ENCODE measurements at regions not wholly inside any gene's neighbourhood (a gene's known extent, or its start where the extent isn't known, plus 50 kb on each side); places are given as distances from the start of the nearest gene placed in this dataset.
A peak's percentile ranks its signal among the peaks of the same experiment; 100 is the strongest.

- H3K27ac ChIP-seq (ENCODE audit: low read depth, low read length), result no peak overlapping the region
- CTCF ChIA-PET, result no interaction called here
- no peak for TF ChIP-seq CTCF (IDR thresholded peaks at IDR 0.05; ENCODE audit: low read depth, low read length)
These were observed 742.5 kb upstream of the MDGA2 start for GRCh38 chr14:48417715-48418500.

GRCh38 chr14:48401321-48401720 is 725.9 kb upstream of the MDGA2 start:
- Histone ChIP-seq H3K27ac (ENCODE audit: low read depth, low read length) (no peak overlapping the region), H3K4me3 (ENCODE audit: low read depth, low read length) (no peak overlapping the region), H3K9me3 (ENCODE audit: control insufficient read depth, insufficient read depth, low read length) (peaks cover 8% of the 10 kb centered on the region; the same call in 1 of the 2 replicates), H3K27me3 (ENCODE audit: control insufficient read depth, insufficient read depth, low read length) (no peaks in the 10 kb centered on the region)
- ChIA-PET CTCF (no interaction called here), POLR2A (no interaction called here)
- DNase-seq (ENCODE audit: low read depth, low spot score), result no peak
- TF ChIP-seq CTCF (IDR thresholded peaks at IDR 0.05; ENCODE audit: low read depth, low read length), result no peak

More at GRCh38 chr14:48417715-48418500, 742.5 kb upstream of the MDGA2 start:
- no peak overlapping the region for H3K4me3 ChIP-seq (ENCODE audit: low read depth, low read length)
- H3K9me3 ChIP-seq (ENCODE audit: control insufficient read depth, insufficient read depth, low read length), result peaks cover 12% of the 10 kb centered on the region
- POLR2A ChIA-PET, result no interaction called here
- no peaks in the 10 kb centered on the region for H3K27me3 ChIP-seq (ENCODE audit: control insufficient read depth, insufficient read depth, low read length)
- DNase-seq (ENCODE audit: low read depth, low spot score), result no peak

GRCh38 chr14:48398675-48399282 is 723.4 kb upstream of the MDGA2 start:
- peak; percentile 45 for TF ChIP-seq CTCF (IDR thresholded peaks at IDR 0.05; ENCODE audit: low read depth, low read length)
- Histone ChIP-seq H3K27me3 (ENCODE audit: control insufficient read depth, insufficient read depth, low read length) (no peaks in the 10 kb centered on the region), H3K27ac (ENCODE audit: low read depth, low read length) (no peak overlapping the region), H3K9me3 (ENCODE audit: control insufficient read depth, insufficient read depth, low read length) (peaks cover 8% of the 10 kb centered on the region; the same call in 1 of the 2 replicates), H3K4me3 (ENCODE audit: low read depth, low read length) (no peak overlapping the region)
- DNase-seq (ENCODE audit: low read depth, low spot score), result no peak
- ChIA-PET POLR2A (no interaction called here), CTCF (no interaction called here)

GRCh38 chr14:48391661-48392060 is 716.3 kb upstream of the MDGA2 start:
- TF ChIP-seq CTCF (IDR thresholded peaks at IDR 0.05; ENCODE audit: low read depth, low read length), result no peak
- POLR2A ChIA-PET, result no interaction called here
- CTCF ChIA-PET, result no interaction called here
- Histone ChIP-seq H3K9me3 (ENCODE audit: control insufficient read depth, insufficient read depth, low read length) (peaks cover under 1% of the 10 kb centered on the region; the same call in 1 of the 2 replicates), H3K27ac (ENCODE audit: low read depth, low read length) (no peak overlapping the region), H3K4me3 (ENCODE audit: low read depth, low read length) (no peak overlapping the region), H3K27me3 (ENCODE audit: control insufficient read depth, insufficient read depth, low read length) (no peaks in the 10 kb centered on the region)
- DNase-seq (ENCODE audit: low read depth, low spot score), result no peak

- no peak for TF ChIP-seq CTCF (IDR thresholded peaks at IDR 0.05; ENCODE audit: low read depth, low read length)
- Histone ChIP-seq H3K4me3 (ENCODE audit: low read depth, low read length) (no peak overlapping the region), H3K27me3 (ENCODE audit: control insufficient read depth, insufficient read depth, low read length) (no peaks in the 10 kb centered on the region), H3K27ac (ENCODE audit: low read depth, low read length) (no peak overlapping the region), H3K9me3 (ENCODE audit: control insufficient read depth, insufficient read depth, low read length) (no peaks in the 10 kb centered on the region)
- DNase-seq (ENCODE audit: low read depth, low spot score), result no peak
- ChIA-PET POLR2A (no interaction called here), CTCF (no interaction called here)
These were observed 714.9 kb upstream of the MDGA2 start for GRCh38 chr14:48390346-48390745.

Data from AG04450 (cell line).